G401 (cell line): ENCODE measurements at regions not wholly inside any gene's neighbourhood (a gene's known extent, or its start where the extent isn't known, plus 50 kb on each side); places are given as distances from the start of the nearest gene placed in this dataset.

Experiments used
- DNase-seq: peaks from one replicate; pipeline ENCODE4 v3.0.0-alpha.2; 2015; ENCODE audit warnings: low spot score
- in situ Hi-C: cut with HindIII; loops from 2 replicates; pipeline ENCODE4 v1.10.0; 2016; ENCODE audit warnings: low sequenced_read_pairs, mixed read lengths

GRCh38 chr2:19598971-19599370, 240.5 kb upstream of the OSR1 start:
- in situ Hi-C loops, result no loop called here
- DNase-seq, result no peak

- DNase-seq, result no peak
- in situ Hi-C loops, result no loop called here
Observed at GRCh38 chr2:19592197-19592596, 233.8 kb upstream of the OSR1 start.

GRCh38 chr2:19589791-19590190, 231.4 kb upstream of the OSR1 start:
- DNase-seq, result no peak
- in situ Hi-C loops, result no loop called here

- DNase-seq, result no peak
- in situ Hi-C loops, result no loop called here
Observed at GRCh38 chr2:19580830-19581229, 222.4 kb upstream of the OSR1 start.

GRCh38 chr2:19580264-19580663, 221.8 kb upstream of the OSR1 start:
- no peak for DNase-seq
- in situ Hi-C loops, result no loop called here

- in situ Hi-C loops, result no loop called here
Observed at GRCh38 chr2:19579461-19579860, 221.0 kb upstream of the OSR1 start.

GRCh38 chr2:19577723-19578122, 219.3 kb upstream of the OSR1 start:
- in situ Hi-C loops, result no loop called here

More at GRCh38 chr2:19579461-19579860, 221.0 kb upstream of the OSR1 start:
- DNase-seq, result no peak

GRCh38 chr2:19576411-19576810, 218.0 kb upstream of the OSR1 start:
- in situ Hi-C loops, result no loop called here

More at GRCh38 chr2:19577723-19578122, 219.3 kb upstream of the OSR1 start:
- DNase-seq, result no peak

GRCh38 chr2:19575641-19576040, 217.2 kb upstream of the OSR1 start:
- DNase-seq, result no peak
- in situ Hi-C loops, result no loop called here

More at GRCh38 chr2:19576411-19576810, 218.0 kb upstream of the OSR1 start:
- DNase-seq, result no peak

- in situ Hi-C loops, result no loop called here
- DNase-seq, result no peak
Observed at GRCh38 chr2:19574778-19575260, 216.4 kb upstream of the OSR1 start.

GRCh38 chr2:19573784-19574183, 215.4 kb upstream of the OSR1 start:
- in situ Hi-C loops, result no loop called here
- DNase-seq, result no peak

GRCh38 chr2:19571773-19572172, 213.3 kb upstream of the OSR1 start:
- in situ Hi-C loops, result no loop called here
- no peak for DNase-seq

- in situ Hi-C loops, result no loop called here
- DNase-seq, result no peak
Observed at GRCh38 chr2:19569300-19569791, 210.9 kb upstream of the OSR1 start.

GRCh38 chr2:19568809-19569208, 210.4 kb upstream of the OSR1 start:
- DNase-seq, result no peak
- in situ Hi-C loops, result no loop called here

- in situ Hi-C loops, result no loop called here
- DNase-seq, result no peak
Observed at GRCh38 chr2:19560785-19561184, 202.4 kb upstream of the OSR1 start.

GRCh38 chr2:19559596-19560240, 201.3 kb upstream of the OSR1 start:
- in situ Hi-C loops, result no loop called here
- no peak for DNase-seq

GRCh38 chr2:19556648-19557047, 198.2 kb upstream of the OSR1 start:
- in situ Hi-C loops, result no loop called here
- DNase-seq, result no peak

- in situ Hi-C loops, result no loop called here
Observed at GRCh38 chr2:19554520-19554919, 196.1 kb upstream of the OSR1 start.

GRCh38 chr2:19552270-19552669, 193.8 kb upstream of the OSR1 start:
- in situ Hi-C loops, result no loop called here
- DNase-seq, result no peak

More at GRCh38 chr2:19554520-19554919, 196.1 kb upstream of the OSR1 start:
- no peak for DNase-seq

- in situ Hi-C loops, result no loop called here
Observed at GRCh38 chr2:19550750-19551149, 192.3 kb upstream of the OSR1 start.

GRCh38 chr2:19549821-19550220, 191.4 kb upstream of the OSR1 start:
- DNase-seq, result no peak
- in situ Hi-C loops, result no loop called here

More at GRCh38 chr2:19550750-19551149, 192.3 kb upstream of the OSR1 start:
- DNase-seq, result no peak
